NCI-H187 (cell line): ENCODE measurements at regions not wholly inside any gene's neighbourhood (a gene's known extent, or its start where the extent isn't known, plus 50 kb on each side); places are given as distances from the start of the nearest gene placed in this dataset.
A peak's percentile ranks its signal among the peaks of the same experiment; 100 is the strongest.

Source experiments
- DNase-seq, 2 experiments: peaks; one replicate each; lab custom pipeline; 2025; lab: John Stamatoyannopoulos, UW

GRCh38 chrX:120819126-120819525 lies 56.5 kb downstream of the CT47B1 start:
- no peak for DNase-seq

GRCh38 chrX:120813982-120814381 lies 61.7 kb downstream of the CT47B1 start:
- no peak for DNase-seq

GRCh38 chrX:120801426-120801825 lies 74.2 kb downstream of the CT47B1 start:
- DNase-seq: no peak

GRCh38 chrX:120797188-120797851 lies 78.3 kb downstream of the CT47B1 start:
- DNase-seq: no peak

- no peak for DNase-seq
Measured at GRCh38 chrX:120795301-120795700, 80.4 kb downstream of the CT47B1 start.

GRCh38 chrX:120794525-120794975 lies 81.1 kb downstream of the CT47B1 start:
- no peak for DNase-seq

GRCh38 chrX:120793098-120793497 lies 82.6 kb downstream of the CT47B1 start:
- no peak for DNase-seq

- no peak for DNase-seq
Measured at GRCh38 chrX:120791013-120791643, 84.5 kb downstream of the CT47B1 start.

GRCh38 chrX:120790552-120790951 lies 85.1 kb downstream of the CT47B1 start:
- no peak for DNase-seq

GRCh38 chrX:120790118-120790517 lies 85.5 kb downstream of the CT47B1 start:
- DNase-seq: peak in 1 of 2 experiments; percentile 8

GRCh38 chrX:120781403-120781802 lies 94.3 kb downstream of the CT47B1 start:
- DNase-seq: no peak

GRCh38 chrX:120775959-120776358 lies 99.7 kb downstream of the CT47B1 start:
- DNase-seq: no peak

- no peak for DNase-seq
Measured at GRCh38 chrX:120774606-120775005, 101.1 kb downstream of the CT47B1 start.

- no peak for DNase-seq
Measured at GRCh38 chrX:120773801-120774200, 101.9 kb downstream of the CT47B1 start.

GRCh38 chrX:120769576-120770341 lies 105.9 kb downstream of the CT47B1 start:
- no peak for DNase-seq

GRCh38 chrX:120768681-120769080 lies 107.0 kb downstream of the CT47B1 start:
- no peak for DNase-seq

- DNase-seq: no peak
Measured at GRCh38 chrX:120768254-120768653, 107.4 kb downstream of the CT47B1 start.

- DNase-seq: no peak
Measured at GRCh38 chrX:120763269-120763668, 112.4 kb downstream of the CT47B1 start.

GRCh38 chrX:120761810-120762209 lies 113.9 kb downstream of the CT47B1 start:
- no peak for DNase-seq

- no peak for DNase-seq
Measured at GRCh38 chrX:120759685-120760084, 116.0 kb downstream of the CT47B1 start.

- no peak for DNase-seq
Measured at GRCh38 chrX:120755066-120755846, 120.4 kb downstream of the CT47B1 start.
